Activated CD8-positive, alpha-beta T cell treated with anti-CD3 and anti-CD28 coated beads for 36 hours (primary cell): ENCODE measurements at regions not wholly inside any gene's neighbourhood (a gene's known extent, or its start where the extent isn't known, plus 50 kb on each side); places are given as distances from the start of the nearest gene placed in this dataset.

Source experiments
- ATAC-seq: fragments of 200-7000 bp; cut with Tn5 transposase; one replicate; pipeline ENCODE4 v1.10.0; 2021; ENCODE audit warnings: mild to moderate bottlenecking, moderate library complexity
- CTCF ChIA-PET: fragments of 350-600 bp; sonication (Branson Sonifier 250); formaldehyde crosslinking; loops from one replicate; lab custom pipeline; 2021; ENCODE audit warnings: antibody characterized with exemption; lab: Charles Lee
- POLR2A ChIA-PET: fragments of 350-600 bp; sonication (Branson Sonifier 250); formaldehyde crosslinking; loops from one replicate; lab custom pipeline; 2021; ENCODE audit warnings: antibody characterized with exemption; lab: Charles Lee
- DNase-seq: peaks from one replicate; pipeline ENCODE4 v3.0.0-alpha.2; 2020
- H3K27ac Mint-ChIP-seq: one replicate; pipeline ENCODE4 v1.8.0; 2021; ENCODE audit warnings: mild to moderate bottlenecking, mixed read lengths
- H3K27me3 Mint-ChIP-seq: one replicate; pipeline ENCODE4 v1.8.0; 2021; ENCODE audit warnings: mixed read lengths
- H3K36me3 Mint-ChIP-seq: one replicate; pipeline ENCODE4 v1.8.0; 2021; ENCODE audit warnings: low read depth, mixed read lengths
- H3K4me1 Mint-ChIP-seq: one replicate; pipeline ENCODE4 v1.8.0; 2021; ENCODE audit warnings: low read depth, mixed read lengths
- H3K4me3 Mint-ChIP-seq: one replicate; pipeline ENCODE4 v1.8.0; 2021; ENCODE audit warnings: mild to moderate bottlenecking, moderate library complexity, mixed read lengths
- H3K9me3 Mint-ChIP-seq: one replicate; pipeline ENCODE4 v1.8.0; 2021; ENCODE audit warnings: mixed read lengths
- intact Hi-C: fragments of 100-400 bp; cut with micrococcal nuclease; formaldehyde crosslinking; loops from one replicate; pipeline ENCODE4 v1.10.0; 2022
- TF ChIP-seq, protein P1 (sequence below): fragments of 200-600 bp; IDR thresholded peaks from one replicate; pipeline ENCODE4 v1.8.0; 2022; ENCODE audit warnings: antibody characterized with exemption, mild to moderate bottlenecking

GRCh38 chr16:62392698-62393097 lies 356.5 kb upstream of the CDH8 start:
- intact Hi-C loops, result no loop called here
- peaks cover 17% of the 10 kb centered on the region for H3K9me3 Mint-ChIP-seq

DNA sequence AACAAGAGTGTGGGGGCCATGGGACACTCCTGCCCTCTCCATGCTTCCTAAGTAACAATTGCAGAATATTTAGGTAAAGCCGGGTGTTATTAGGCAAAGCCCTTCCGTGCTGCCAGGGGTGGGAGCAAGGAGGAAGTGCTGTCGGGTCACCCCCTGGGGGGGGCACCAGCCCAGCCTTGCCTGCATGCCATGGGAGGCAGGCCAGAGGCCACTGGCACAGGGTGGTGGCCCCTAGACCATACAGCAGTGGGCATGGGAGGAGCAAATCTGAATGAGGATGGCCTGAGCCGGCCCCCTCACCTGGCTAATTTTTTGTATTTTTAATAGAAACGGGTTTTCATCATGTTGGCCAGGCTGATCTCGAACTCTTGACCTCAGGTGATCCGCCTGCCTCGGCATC lies 355.7 kb upstream of the CDH8 start:
- Mint-ChIP-seq H3K9me3 (peaks cover 21% of the 10 kb centered on the region), H3K4me1 (no peaks in the 10 kb centered on the region), H3K27me3 (no peaks in the 10 kb centered on the region), H3K27ac (no peak overlapping the region), H3K4me3 (no peak overlapping the region), H3K36me3 (no peaks in the 10 kb centered on the region)
- CTCF ChIA-PET, result no interaction called here
- ATAC-seq, result no peak
- no peak for DNase-seq
- TF ChIP-seq, protein P1, sequence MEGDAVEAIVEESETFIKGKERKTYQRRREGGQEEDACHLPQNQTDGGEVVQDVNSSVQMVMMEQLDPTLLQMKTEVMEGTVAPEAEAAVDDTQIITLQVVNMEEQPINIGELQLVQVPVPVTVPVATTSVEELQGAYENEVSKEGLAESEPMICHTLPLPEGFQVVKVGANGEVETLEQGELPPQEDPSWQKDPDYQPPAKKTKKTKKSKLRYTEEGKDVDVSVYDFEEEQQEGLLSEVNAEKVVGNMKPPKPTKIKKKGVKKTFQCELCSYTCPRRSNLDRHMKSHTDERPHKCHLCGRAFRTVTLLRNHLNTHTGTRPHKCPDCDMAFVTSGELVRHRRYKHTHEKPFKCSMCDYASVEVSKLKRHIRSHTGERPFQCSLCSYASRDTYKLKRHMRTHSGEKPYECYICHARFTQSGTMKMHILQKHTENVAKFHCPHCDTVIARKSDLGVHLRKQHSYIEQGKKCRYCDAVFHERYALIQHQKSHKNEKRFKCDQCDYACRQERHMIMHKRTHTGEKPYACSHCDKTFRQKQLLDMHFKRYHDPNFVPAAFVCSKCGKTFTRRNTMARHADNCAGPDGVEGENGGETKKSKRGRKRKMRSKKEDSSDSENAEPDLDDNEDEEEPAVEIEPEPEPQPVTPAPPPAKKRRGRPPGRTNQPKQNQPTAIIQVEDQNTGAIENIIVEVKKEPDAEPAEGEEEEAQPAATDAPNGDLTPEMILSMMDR, result no peak
- intact Hi-C loops, result no loop called here
- POLR2A ChIA-PET, result no interaction called here

More at GRCh38 chr16:62392698-62393097, 356.5 kb upstream of the CDH8 start:
- CTCF ChIA-PET, result no interaction called here
- no peak for ATAC-seq
- Mint-ChIP-seq H3K4me1 (no peaks in the 10 kb centered on the region), H3K27me3 (no peaks in the 10 kb centered on the region), H3K4me3 (no peak overlapping the region), H3K27ac (no peak overlapping the region), H3K36me3 (no peaks in the 10 kb centered on the region)
- no peak for DNase-seq
- TF ChIP-seq, protein P1, result no peak
- POLR2A ChIA-PET, result no interaction called here

- Mint-ChIP-seq H3K9me3 (peaks cover 16% of the 10 kb centered on the region), H3K4me3 (no peak overlapping the region), H3K4me1 (no peaks in the 10 kb centered on the region), H3K36me3 (no peaks in the 10 kb centered on the region), H3K27me3 (no peaks in the 10 kb centered on the region), H3K27ac (no peak overlapping the region)
- TF ChIP-seq, protein P1, result no peak
- POLR2A ChIA-PET, result no interaction called here
- no peak for DNase-seq
- CTCF ChIA-PET, result no interaction called here
- intact Hi-C loops, result no loop called here
- ATAC-seq, result no peak
Observed at GRCh38 chr16:62391134-62391533, 354.9 kb upstream of the CDH8 start.

- TF ChIP-seq, protein P1, result no peak
- H3K36me3 Mint-ChIP-seq, result no peaks in the 10 kb centered on the region
Observed at GRCh38 chr16:62390214-62390613, 354.0 kb upstream of the CDH8 start.

DNA sequence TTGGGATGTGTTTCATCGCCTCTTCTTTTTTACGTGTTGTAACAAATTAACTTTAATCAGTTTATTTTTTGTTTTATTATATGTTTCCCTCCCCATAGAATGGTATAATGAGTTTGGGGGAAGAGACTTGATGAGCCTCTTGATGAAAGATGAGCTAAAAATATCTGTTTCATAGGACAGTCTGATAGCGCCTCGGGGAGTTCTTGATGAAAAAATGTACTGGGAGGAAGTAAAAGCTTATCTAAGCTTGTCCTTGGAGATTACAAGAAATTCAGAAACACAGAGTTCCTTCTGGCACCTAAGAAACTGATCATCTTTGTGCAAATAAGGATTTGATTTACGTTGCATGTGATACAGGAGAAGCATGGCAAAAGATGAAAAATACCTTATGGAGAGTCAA lies 350.2 kb upstream of the CDH8 start:
- no peaks in the 10 kb centered on the region for H3K4me1 Mint-ChIP-seq
- no peak overlapping the region for H3K27ac Mint-ChIP-seq
- no peaks in the 10 kb centered on the region for H3K36me3 Mint-ChIP-seq
- POLR2A ChIA-PET, result no interaction called here
- ATAC-seq (no peak), DNase-seq (no peak)
- TF ChIP-seq, protein P1, result no peak
- H3K27me3 Mint-ChIP-seq, result no peaks in the 10 kb centered on the region
- peaks cover 18% of the 10 kb centered on the region for H3K9me3 Mint-ChIP-seq
- CTCF ChIA-PET, result no interaction called here
- H3K4me3 Mint-ChIP-seq, result no peak overlapping the region
- intact Hi-C loops, result no loop called here

More at GRCh38 chr16:62390214-62390613, 354.0 kb upstream of the CDH8 start:
- ChIA-PET CTCF (no interaction called here), POLR2A (no interaction called here)
- no peak overlapping the region for H3K4me3 Mint-ChIP-seq
- H3K27ac Mint-ChIP-seq, result no peak overlapping the region
- no peaks in the 10 kb centered on the region for H3K4me1 Mint-ChIP-seq
- H3K27me3 Mint-ChIP-seq, result no peaks in the 10 kb centered on the region
- ATAC-seq, result no peak
- intact Hi-C loops, result no loop called here
- DNase-seq, result no peak
- peaks cover 18% of the 10 kb centered on the region for H3K9me3 Mint-ChIP-seq
